Neural progenitor cell (in vitro differentiated cells): ENCODE measurements at regions not wholly inside any gene's neighbourhood (a gene's known extent, or its start where the extent isn't known, plus 50 kb on each side); places are given as distances from the start of the nearest gene placed in this dataset.

Experiments used
- DNase-seq: peaks from one replicate; pipeline ENCODE4 v3.0.0-alpha.2; 2016; ENCODE audit warnings: low spot score
- H2AFZ ChIP-seq: fragments of 200-600 bp; sonication (generic); replicated peaks from 2 replicates; pipeline ENCODE4 v1.6.1; 2016; ENCODE audit warnings: antibody characterized with exemption
- H3F3A ChIP-seq: fragments of 200-600 bp; sonication (generic); 2 replicates; pipeline ENCODE4 v1.6.1; 2016; ENCODE audit warnings: antibody characterized with exemption, low read depth
- H3K27ac ChIP-seq: fragments of 200-600 bp; sonication (generic); 2 replicates; pipeline ENCODE4 v1.5.1; 2016; ENCODE audit warnings: mild to moderate bottlenecking
- H3K27me3 ChIP-seq: fragments of 200-600 bp; sonication (generic); 2 replicates; pipeline ENCODE4 v1.6.1; 2016; ENCODE audit warnings: mild to moderate bottlenecking, moderate library complexity
- H3K36me3 ChIP-seq: fragments of 200-600 bp; sonication (generic); 2 replicates; pipeline ENCODE4 v1.5.1; 2016
- H3K4me1 ChIP-seq: fragments of 200-600 bp; sonication (generic); 2 replicates; pipeline ENCODE4 v1.6.1; 2016; ENCODE audit warnings: mixed run types
- H3K4me2 ChIP-seq: fragments of 200-600 bp; sonication (generic); 2 replicates; pipeline ENCODE4 v1.6.1; 2016
- H3K4me3 ChIP-seq: fragments of 200-600 bp; sonication (generic); 2 replicates; pipeline ENCODE4 v1.5.1; 2016
- H3K79me2 ChIP-seq: fragments of 200-600 bp; sonication (generic); 2 replicates; pipeline ENCODE4 v1.6.1; 2016; ENCODE audit warnings: low read depth
- H3K9ac ChIP-seq: fragments of 200-600 bp; sonication (generic); 2 replicates; pipeline ENCODE4 v1.6.1; 2016
- H3K9me3 ChIP-seq: fragments of 200-600 bp; sonication (generic); 2 replicates; pipeline ENCODE4 v1.5.1; 2016; ENCODE audit warnings: low read depth
- H4K20me1 ChIP-seq: fragments of 200-600 bp; sonication (generic); 2 replicates; pipeline ENCODE4 v1.6.1; 2016; ENCODE audit warnings: low read depth
- H3K27ac Mint-ChIP-seq: 3 replicates; pipeline ENCODE4 v1.8.0; 2021; ENCODE audit warnings: mixed read lengths
- H3K27me3 Mint-ChIP-seq: 2 replicates; pipeline ENCODE4 v1.8.0; 2022; ENCODE audit warnings: low read depth, mild to moderate bottlenecking, inconsistent platforms, moderate library complexity, mixed read lengths; ENCODE audit not compliant: insufficient read depth
- H3K36me3 Mint-ChIP-seq: 3 replicates; pipeline ENCODE4 v1.8.0; 2021; ENCODE audit warnings: mixed read lengths
- H3K4me1 Mint-ChIP-seq: 3 replicates; pipeline ENCODE4 v1.8.0; 2021; ENCODE audit warnings: mixed read lengths
- H3K4me3 Mint-ChIP-seq: 3 replicates; pipeline ENCODE4 v1.8.0; 2021; ENCODE audit warnings: mild to moderate bottlenecking, moderate library complexity, mixed read lengths
- H3K9me3 Mint-ChIP-seq: 3 replicates; pipeline ENCODE4 v1.8.0; 2020; ENCODE audit warnings: mixed read lengths
- EZH2 ChIP-seq: fragments of 200-600 bp; sonication (generic); IDR thresholded peaks from 2 replicates; pipeline ENCODE4 v1.6.1; 2017; ENCODE audit warnings: antibody characterized with exemption, mild to moderate bottlenecking, moderate library complexity
- EZH2phosphoT487 ChIP-seq: fragments of 200-600 bp; sonication (generic); IDR thresholded peaks from 2 replicates; pipeline ENCODE4 v1.6.1; 2017; ENCODE audit warnings: antibody characterized with exemption
- TF ChIP-seq, protein P1 (sequence below): fragments of 200-600 bp; sonication (generic); IDR thresholded peaks from 2 replicates; pipeline ENCODE4 v1.5.1; 2017; ENCODE audit warnings: antibody characterized with exemption, mild to moderate bottlenecking

DNA sequence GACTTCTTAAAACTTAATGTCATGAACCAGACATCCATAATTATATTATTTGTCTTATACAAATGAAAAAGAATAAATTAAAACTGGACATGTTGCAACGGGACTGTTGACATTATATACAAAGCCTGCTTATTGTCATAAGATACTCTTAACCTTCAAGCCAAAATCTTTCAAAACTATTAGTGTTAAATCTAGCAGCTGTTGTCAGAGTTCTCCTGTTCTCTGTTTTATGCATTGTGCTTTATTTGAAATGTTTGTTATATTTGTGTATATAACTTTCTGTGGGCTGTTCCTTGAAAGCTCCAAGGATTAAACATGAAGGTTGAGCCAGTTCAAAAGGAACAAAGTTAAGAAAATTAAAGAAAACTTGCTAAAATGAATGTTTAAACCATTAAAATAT, 335.5 kb upstream of the NT5C1B start:
- Histone ChIP-seq H3K4me2 (no peak overlapping the region), H3K9me3 (no peaks in the 10 kb centered on the region), H4K20me1 (no peaks in the 10 kb centered on the region), H3F3A (no peaks in the 10 kb centered on the region), H3K27me3 (no peaks in the 10 kb centered on the region), H3K4me3 (no peak overlapping the region), H3K9ac (no peak overlapping the region), H2AFZ (no peak overlapping the region), H3K4me1 (no peaks in the 10 kb centered on the region), H3K27ac (no peak overlapping the region), H3K79me2 (no peaks in the 10 kb centered on the region), H3K36me3 (no peaks in the 10 kb centered on the region)
- no peak for DNase-seq
- no peaks in the 10 kb centered on the region for H3K27me3 Mint-ChIP-seq
- H3K9me3 Mint-ChIP-seq: peaks cover 2% of the 10 kb centered on the region
- H3K4me1 Mint-ChIP-seq: no peaks in the 10 kb centered on the region
- H3K4me3 Mint-ChIP-seq: no peak overlapping the region
- no peak for TF ChIP-seq EZH2
- no peak for TF ChIP-seq EZH2phosphoT487
- TF ChIP-seq, protein P1, sequence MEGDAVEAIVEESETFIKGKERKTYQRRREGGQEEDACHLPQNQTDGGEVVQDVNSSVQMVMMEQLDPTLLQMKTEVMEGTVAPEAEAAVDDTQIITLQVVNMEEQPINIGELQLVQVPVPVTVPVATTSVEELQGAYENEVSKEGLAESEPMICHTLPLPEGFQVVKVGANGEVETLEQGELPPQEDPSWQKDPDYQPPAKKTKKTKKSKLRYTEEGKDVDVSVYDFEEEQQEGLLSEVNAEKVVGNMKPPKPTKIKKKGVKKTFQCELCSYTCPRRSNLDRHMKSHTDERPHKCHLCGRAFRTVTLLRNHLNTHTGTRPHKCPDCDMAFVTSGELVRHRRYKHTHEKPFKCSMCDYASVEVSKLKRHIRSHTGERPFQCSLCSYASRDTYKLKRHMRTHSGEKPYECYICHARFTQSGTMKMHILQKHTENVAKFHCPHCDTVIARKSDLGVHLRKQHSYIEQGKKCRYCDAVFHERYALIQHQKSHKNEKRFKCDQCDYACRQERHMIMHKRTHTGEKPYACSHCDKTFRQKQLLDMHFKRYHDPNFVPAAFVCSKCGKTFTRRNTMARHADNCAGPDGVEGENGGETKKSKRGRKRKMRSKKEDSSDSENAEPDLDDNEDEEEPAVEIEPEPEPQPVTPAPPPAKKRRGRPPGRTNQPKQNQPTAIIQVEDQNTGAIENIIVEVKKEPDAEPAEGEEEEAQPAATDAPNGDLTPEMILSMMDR: no peak
- H3K27ac Mint-ChIP-seq: no peak overlapping the region
- no peaks in the 10 kb centered on the region for H3K36me3 Mint-ChIP-seq

DNA sequence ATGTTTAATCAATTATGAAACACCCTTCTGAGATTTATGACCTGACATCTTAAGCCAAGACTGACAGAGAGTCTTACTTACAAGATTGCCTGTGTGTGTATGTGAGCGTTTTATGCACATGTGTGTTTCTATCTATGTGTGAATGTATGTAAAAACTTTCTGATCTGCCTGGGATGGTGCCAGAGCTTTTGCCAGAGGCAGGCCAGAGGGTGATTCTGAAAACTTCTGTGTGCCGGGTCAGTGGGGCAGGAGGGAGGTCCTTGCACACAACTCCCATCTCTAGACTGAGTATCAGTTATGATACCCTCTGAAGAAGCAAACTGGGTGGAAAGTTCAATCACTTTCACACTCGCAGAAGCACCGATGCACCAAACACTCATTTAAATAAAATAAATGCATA, 335.0 kb upstream of the NT5C1B start:
- H3K27ac Mint-ChIP-seq: no peak overlapping the region
- H3K4me1 ChIP-seq: no peaks in the 10 kb centered on the region
- peaks cover 2% of the 10 kb centered on the region for H3K9me3 Mint-ChIP-seq
- no peaks in the 10 kb centered on the region for H3K27me3 Mint-ChIP-seq
- no peaks in the 10 kb centered on the region for H3K4me1 Mint-ChIP-seq
- no peak for TF ChIP-seq EZH2
- TF ChIP-seq EZH2phosphoT487: no peak
- TF ChIP-seq, protein P1: no peak
- H3F3A ChIP-seq: no peaks in the 10 kb centered on the region
- H3K27ac ChIP-seq: no peak overlapping the region
- no peaks in the 10 kb centered on the region for H3K9me3 ChIP-seq
- no peak overlapping the region for H3K4me2 ChIP-seq
- no peaks in the 10 kb centered on the region for H3K36me3 ChIP-seq
- H3K4me3 Mint-ChIP-seq: no peak overlapping the region
- no peak overlapping the region for H3K4me3 ChIP-seq
- no peaks in the 10 kb centered on the region for H4K20me1 ChIP-seq
- H3K27me3 ChIP-seq: no peaks in the 10 kb centered on the region
- H3K9ac ChIP-seq: no peak overlapping the region
- no peaks in the 10 kb centered on the region for H3K79me2 ChIP-seq
- H3K36me3 Mint-ChIP-seq: no peaks in the 10 kb centered on the region
- H2AFZ ChIP-seq: no peak overlapping the region
- no peak for DNase-seq

DNA sequence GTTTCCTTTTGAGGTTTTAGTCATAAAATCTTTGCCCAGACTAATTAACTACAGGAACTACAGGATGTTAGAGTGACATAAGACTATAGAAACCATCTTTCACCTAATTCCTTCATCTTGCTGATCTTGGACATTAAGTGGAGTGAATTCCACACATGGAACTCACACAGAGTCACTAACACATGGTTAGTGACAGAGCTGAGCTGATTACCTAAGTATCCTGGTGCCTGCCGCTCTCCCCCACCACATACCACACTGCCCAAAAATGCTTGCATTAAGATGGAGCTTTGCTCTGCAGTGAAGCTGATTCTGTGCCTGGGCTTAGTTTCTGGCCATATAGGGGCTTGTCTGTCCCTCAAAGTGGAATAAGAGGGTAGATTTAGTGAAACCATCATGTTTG, 332.9 kb upstream of the NT5C1B start:
- Mint-ChIP-seq H3K36me3 (no peaks in the 10 kb centered on the region), H3K9me3 (peaks cover 2% of the 10 kb centered on the region), H3K27ac (no peak overlapping the region), H3K4me3 (no peak overlapping the region), H3K4me1 (no peaks in the 10 kb centered on the region), H3K27me3 (no peaks in the 10 kb centered on the region)
- H3K9ac ChIP-seq: no peak overlapping the region
- H3K9me3 ChIP-seq: no peaks in the 10 kb centered on the region
- H3K4me1 ChIP-seq: no peaks in the 10 kb centered on the region
- H3F3A ChIP-seq: no peaks in the 10 kb centered on the region
- H3K79me2 ChIP-seq: no peaks in the 10 kb centered on the region
- TF ChIP-seq, protein P1: no peak
- TF ChIP-seq EZH2: no peak
- no peak for TF ChIP-seq EZH2phosphoT487
- no peaks in the 10 kb centered on the region for H3K36me3 ChIP-seq
- H3K27ac ChIP-seq: no peak overlapping the region
- no peak overlapping the region for H3K4me2 ChIP-seq
- no peaks in the 10 kb centered on the region for H4K20me1 ChIP-seq
- no peak for DNase-seq
- H2AFZ ChIP-seq: no peak overlapping the region
- no peaks in the 10 kb centered on the region for H3K27me3 ChIP-seq
- no peak overlapping the region for H3K4me3 ChIP-seq

DNA sequence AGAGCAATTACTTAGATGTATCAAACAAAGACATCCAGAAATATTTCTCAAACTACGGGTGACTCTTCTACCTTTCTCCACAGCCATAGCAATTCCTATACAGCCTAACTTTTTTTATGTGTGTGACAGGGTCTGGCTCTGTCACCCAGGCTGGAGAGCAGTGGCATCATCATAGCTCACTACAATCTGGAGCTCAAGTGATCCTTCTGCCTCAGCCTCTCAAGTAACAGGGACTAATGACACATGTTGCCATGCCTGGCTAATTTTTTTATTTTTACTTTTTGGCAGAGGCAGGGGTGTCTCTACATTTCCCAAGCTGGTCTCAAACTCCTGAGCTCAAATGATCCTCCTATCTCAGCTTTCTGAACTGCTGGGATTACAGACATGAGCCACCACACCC, 328.9 kb upstream of the NT5C1B start:
- no peaks in the 10 kb centered on the region for H3K9me3 ChIP-seq
- no peaks in the 10 kb centered on the region for H3K36me3 Mint-ChIP-seq
- peaks cover 3% of the 10 kb centered on the region for H3K4me1 Mint-ChIP-seq
- H4K20me1 ChIP-seq: no peaks in the 10 kb centered on the region
- no peak overlapping the region for H3K4me3 ChIP-seq
- no peak for DNase-seq
- no peaks in the 10 kb centered on the region for H3K9me3 Mint-ChIP-seq
- no peaks in the 10 kb centered on the region for H3K79me2 ChIP-seq
- no peak overlapping the region for H3K9ac ChIP-seq
- H3K27ac Mint-ChIP-seq: no peak overlapping the region
- no peaks in the 10 kb centered on the region for H3K27me3 ChIP-seq
- H3K4me1 ChIP-seq: no peaks in the 10 kb centered on the region
- H2AFZ ChIP-seq: no peak overlapping the region
- no peak overlapping the region for H3K4me3 Mint-ChIP-seq
- H3K27me3 Mint-ChIP-seq: no peaks in the 10 kb centered on the region
- H3F3A ChIP-seq: peaks cover 6% of the 10 kb centered on the region
- TF ChIP-seq, protein P1: no peak
- TF ChIP-seq EZH2phosphoT487 (no peak), EZH2 (no peak)
- H3K27ac ChIP-seq: no peak overlapping the region
- no peak overlapping the region for H3K4me2 ChIP-seq
- no peaks in the 10 kb centered on the region for H3K36me3 ChIP-seq
